GM12872 (cell line): ENCODE measurements at regions not wholly inside any gene's neighbourhood (a gene's known extent, or its start where the extent isn't known, plus 50 kb on each side); places are given as distances from the start of the nearest gene placed in this dataset.

Source experiments
- TF ChIP-seq, protein P1 (sequence below): IDR thresholded peaks from 3 replicates; pipeline ENCODE4 v1.5.1; 2011; ENCODE audit warnings: low read depth, mild to moderate bottlenecking, low read length, moderate library complexity; ENCODE audit not compliant: insufficient read depth

DNA sequence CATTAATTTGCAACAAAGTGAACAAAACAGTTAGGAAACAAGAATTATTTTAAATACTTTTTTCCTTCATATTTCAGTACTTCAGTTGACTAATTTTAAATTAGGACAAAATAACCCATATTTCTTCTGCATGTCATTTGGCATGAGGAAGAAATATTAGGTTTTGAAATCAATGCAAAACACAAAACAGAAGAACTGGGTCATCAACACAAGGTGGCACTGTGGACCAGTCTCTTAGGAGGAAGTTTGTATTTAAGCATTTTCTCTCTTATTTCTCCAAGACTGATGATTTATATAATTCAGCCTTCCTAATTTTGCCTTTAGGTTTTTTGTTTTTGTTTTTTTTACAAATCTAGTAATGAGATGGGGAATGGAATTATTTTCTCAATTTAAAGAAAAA lies 352.8 kb upstream of the KCNH7 start:
- TF ChIP-seq, protein P1, sequence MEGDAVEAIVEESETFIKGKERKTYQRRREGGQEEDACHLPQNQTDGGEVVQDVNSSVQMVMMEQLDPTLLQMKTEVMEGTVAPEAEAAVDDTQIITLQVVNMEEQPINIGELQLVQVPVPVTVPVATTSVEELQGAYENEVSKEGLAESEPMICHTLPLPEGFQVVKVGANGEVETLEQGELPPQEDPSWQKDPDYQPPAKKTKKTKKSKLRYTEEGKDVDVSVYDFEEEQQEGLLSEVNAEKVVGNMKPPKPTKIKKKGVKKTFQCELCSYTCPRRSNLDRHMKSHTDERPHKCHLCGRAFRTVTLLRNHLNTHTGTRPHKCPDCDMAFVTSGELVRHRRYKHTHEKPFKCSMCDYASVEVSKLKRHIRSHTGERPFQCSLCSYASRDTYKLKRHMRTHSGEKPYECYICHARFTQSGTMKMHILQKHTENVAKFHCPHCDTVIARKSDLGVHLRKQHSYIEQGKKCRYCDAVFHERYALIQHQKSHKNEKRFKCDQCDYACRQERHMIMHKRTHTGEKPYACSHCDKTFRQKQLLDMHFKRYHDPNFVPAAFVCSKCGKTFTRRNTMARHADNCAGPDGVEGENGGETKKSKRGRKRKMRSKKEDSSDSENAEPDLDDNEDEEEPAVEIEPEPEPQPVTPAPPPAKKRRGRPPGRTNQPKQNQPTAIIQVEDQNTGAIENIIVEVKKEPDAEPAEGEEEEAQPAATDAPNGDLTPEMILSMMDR: peak; percentile 49

DNA sequence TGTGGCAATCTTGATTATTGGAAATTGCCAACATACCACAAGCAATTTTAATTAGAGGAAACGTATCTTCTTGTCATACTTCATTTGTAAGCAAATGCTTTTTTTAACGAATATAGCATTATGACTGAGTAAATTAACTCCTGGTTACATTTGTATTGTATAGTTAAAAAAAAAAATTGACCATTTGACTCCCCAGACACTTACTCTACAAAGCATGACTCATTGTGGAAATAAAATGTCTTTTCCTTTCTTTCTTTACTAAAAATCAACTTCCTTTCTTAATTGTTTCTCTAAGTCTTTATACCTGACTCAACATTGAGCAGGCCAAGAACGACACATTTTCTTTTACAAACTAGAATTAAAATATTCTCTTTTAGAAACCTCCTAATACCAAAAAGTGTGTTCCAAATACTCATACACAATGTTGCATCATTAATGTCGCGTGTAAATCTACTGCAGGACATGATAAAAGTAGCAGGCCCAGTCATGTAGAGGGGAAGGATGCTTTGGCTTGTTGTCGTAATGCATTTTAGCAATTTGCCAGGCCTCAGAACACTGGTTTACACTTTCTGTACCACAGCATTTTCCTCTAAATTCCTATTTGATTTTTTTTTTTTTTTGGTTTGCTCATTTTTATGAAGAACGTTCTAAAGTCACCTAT lies 349.6 kb upstream of the KCNH7 start:
- TF ChIP-seq, protein P1: no peak

DNA sequence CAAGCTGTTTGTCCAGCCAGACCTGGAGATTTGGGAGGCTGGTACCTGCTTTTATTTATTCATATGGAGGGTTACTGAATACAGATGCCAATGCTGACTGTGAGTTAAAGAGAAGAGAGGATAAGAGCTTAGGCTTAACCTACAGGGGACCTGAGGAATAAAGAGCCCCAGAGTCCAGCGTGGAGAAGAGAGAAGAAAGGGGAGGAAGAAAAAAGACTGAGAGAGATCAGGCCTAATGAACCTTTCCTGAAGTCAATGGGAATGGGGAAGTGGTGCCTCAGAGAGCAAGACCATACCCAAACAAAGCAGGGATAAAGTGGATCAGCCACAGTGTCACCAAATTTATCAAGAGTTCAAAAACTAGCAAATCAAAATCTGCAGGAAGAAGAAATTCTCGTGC lies 348.6 kb upstream of the KCNH7 start:
- TF ChIP-seq, protein P1: no peak

DNA sequence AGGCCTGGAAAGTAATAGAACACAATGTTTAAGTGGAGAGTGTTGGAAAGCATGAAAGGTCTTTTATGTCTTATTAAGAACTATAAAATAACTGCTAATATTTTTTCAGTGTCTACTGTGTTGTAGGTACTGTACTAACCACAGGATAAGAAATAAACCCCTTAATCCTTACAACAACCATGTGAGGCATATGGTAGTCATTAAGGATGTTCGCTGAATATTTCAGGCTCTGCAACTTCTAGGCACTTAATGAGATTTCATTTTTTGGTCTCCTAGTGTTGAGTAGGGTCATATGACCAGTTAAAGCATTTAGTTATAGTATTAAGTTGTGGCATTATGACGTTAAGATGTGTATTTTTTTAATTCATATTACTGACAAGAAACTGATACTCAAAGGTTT lies 346.6 kb upstream of the KCNH7 start:
- TF ChIP-seq, protein P1: no peak

DNA sequence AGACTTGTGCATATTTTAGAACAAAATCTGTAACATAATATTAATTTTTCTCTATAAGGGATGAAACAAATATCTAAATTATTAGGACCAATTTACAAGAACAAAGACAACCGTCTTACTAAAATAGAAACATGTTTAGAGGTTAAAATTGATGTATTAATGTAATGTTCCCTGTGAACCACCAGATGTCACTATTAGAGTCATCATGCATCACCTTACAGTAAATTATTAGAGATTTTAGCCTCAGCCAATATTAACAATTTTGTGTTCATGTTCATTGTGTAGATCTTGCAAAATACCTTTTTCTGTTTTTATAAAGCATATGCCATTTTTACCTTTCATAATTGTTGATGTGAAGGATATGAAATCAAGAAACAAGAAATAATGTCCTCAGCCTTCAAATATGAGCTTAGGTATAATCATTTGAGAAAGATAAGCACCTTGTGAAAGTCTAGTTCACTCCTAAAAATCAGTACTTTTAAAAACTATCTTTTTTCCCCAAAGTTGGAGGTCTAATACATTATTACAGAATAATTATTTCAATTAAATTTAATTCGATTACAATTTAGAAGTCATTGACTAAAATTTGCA lies 344.3 kb upstream of the KCNH7 start:
- TF ChIP-seq, protein P1: peak; percentile 53

DNA sequence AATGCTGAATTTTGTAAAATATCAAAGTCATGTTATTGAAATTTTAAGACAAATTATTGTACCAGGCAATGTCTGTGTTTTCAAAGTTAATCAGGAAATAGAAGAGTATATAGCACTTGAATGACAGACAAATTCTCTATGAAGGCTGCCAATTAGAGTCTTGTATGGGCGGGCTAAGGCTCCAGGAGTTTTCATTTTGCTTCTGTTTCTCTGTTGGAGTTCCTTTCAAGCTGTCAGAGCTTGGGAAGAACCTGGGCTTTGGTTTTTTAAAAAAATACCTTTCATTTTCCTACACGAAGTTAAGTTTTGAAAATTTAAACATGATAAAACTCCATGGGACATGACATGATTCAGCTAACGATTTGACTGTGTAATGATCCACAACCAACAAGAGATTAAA lies 339.0 kb upstream of the KCNH7 start:
- TF ChIP-seq, protein P1: no peak

DNA sequence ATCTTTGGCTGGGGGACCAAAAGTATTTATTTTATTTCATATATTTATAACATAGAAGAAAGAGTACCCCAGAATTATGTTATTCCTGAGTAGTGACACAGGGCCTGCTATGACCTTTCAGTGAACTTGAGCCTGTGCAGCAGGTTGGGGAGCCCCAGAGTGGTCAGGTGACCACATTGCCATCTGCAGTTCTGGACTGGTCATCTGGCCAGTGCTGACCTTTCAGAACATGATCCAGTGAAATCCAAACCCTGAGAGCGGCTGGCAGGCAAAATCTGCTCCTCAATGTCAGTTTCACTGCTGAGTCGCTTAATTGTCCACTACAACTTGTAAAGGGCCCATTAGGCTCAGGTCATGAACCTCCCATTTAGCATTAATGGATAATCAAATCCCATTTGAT lies 336.7 kb upstream of the KCNH7 start:
- TF ChIP-seq, protein P1: no peak
